HG03135 (cell line): ENCODE measurements at regions not wholly inside any gene's neighbourhood (a gene's known extent, or its start where the extent isn't known, plus 50 kb on each side); places are given as distances from the start of the nearest gene placed in this dataset.
"Not testable (repeated sequence)": the region's sequence is repeated elsewhere in the genome, so short reads cannot be mapped to it uniquely, and the experiment has no call there.

ENCODE experiments used
- ATAC-seq: cut with Tn5 transposase; IDR thresholded peaks from one replicate; pipeline ENCODE4 v1.9.1; 2021; ENCODE audit warnings: mild to moderate bottlenecking, moderate library complexity; ENCODE audit not compliant: unreplicated experiment

DNA sequence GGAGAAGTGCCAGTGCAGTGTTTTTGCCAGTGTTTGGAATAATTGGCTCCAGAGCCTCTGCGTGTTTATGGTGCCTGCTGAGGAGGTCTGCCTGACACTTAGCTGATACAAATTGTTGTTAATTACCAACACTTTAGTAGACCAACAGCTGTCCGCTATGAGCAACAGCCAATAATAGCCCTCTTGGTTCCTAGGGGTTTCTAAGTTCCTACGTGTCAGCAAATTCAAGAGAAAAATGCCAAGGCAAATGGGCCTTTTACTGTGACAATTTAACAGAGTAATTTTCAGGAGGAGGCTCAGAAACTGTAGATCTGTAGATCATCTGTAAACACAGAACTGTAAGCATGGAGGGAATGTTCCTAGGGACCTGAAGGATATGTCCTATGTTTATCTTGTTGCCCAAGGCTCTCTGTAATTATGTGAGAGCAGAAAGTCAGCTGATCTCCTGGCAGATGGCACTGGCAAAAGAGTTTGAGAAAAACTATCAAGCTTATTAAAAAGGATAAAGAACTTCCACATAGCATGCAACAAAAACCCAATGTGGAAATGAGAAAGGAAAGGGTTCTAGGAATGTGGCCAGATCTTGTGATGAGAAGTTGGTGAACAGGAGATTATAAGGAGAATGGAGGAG is 157.7 kb downstream of the GJA1 start:
- no peak for ATAC-seq

DNA sequence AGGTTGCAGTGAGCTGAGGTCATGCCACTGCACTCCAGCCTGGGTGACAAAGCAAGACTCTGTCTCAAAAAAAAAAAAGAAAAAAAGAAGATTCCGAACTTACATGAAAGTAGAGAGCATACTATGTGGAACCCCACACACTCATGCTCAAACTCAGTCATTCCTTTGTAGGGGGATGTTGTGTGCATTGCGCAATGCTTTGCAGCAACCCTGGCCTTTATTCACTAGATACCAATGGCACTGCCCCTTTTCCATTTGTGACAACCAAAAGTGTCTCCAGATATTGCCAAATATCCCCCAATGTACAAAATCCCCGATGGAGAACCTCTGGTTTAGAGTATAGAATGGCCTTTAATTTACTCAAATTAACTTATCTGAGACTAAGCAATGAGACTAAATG is 158.6 kb downstream of the GJA1 start:
- no peak for ATAC-seq

DNA sequence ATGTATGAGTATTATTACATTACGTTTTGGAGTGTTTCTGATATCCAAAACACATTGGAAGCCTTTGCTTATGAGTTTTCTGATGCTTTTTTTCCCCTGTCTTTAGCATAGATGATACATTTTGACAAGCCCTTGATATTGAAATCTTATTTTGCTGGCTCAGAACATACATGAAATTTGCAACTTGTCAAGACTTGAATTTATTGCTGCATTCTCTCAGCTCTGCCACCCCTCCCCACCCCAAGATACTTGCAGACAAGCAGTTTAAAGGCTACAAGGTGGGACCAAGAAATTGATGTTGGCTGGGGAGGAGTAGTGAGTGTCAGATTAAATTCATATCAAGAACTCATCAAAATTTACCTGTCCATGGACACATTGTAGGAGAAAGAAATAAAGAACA is 160.2 kb downstream of the GJA1 start:
- ATAC-seq = no peak

DNA sequence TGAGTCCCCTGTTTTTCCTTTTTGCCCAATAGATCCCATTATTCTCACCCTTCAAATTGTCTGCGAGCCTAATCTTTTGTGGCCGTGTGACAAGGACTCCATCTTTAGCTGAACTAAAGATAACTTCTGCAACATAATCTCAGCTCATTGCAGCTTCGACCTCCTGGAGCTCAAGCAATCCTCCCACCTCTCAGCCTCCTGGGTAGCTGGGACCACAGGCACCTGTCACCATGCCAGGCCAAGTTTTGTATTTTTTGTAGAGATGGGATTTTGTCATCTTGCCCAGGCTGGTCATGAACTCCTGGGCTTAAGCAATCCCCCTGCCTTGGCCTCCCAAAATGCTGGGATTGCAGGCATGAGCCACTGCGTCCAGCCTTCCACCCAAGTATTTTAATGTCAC is 161.0 kb downstream of the GJA1 start:
- no peak for ATAC-seq

DNA sequence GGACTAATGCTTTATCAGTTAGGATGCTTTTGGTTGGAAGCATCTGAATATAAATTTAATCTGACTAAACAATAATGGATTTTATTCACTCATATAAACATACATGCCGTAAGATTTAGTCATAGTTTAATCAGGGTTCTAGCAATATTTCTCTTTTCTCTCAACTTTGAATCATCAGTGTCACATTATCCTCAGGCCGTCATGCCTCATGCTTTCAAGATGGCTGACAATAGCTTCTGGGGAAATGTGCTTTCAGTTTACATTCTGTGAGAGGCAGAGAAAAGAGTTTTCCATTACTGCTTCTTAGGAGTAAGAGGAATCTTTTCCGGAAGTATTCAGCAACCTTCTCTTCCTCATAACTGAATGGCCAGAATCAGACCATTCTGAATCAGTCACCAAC is 162.2 kb downstream of the GJA1 start:
- no peak for ATAC-seq

DNA sequence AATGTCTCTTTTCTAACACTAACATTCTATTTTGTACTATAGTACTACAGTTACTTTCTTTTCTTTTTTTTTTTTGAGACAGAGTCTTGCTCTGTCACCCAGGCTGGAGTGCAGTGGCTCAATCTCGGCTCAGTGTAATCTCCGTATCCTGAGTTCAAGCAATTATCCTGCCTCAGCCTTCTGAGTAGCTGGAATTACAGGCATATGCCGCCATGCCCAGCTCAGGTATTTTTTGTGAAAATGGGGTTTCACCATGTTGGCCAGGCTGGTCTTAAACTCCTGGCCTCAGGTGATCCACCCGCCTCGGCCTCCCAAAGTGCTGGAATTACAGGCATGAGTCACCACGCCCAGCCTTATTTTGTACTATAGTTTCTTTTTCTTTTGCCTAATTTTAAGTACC is 163.9 kb downstream of the GJA1 start:
- ATAC-seq = not testable (repeated sequence)

DNA sequence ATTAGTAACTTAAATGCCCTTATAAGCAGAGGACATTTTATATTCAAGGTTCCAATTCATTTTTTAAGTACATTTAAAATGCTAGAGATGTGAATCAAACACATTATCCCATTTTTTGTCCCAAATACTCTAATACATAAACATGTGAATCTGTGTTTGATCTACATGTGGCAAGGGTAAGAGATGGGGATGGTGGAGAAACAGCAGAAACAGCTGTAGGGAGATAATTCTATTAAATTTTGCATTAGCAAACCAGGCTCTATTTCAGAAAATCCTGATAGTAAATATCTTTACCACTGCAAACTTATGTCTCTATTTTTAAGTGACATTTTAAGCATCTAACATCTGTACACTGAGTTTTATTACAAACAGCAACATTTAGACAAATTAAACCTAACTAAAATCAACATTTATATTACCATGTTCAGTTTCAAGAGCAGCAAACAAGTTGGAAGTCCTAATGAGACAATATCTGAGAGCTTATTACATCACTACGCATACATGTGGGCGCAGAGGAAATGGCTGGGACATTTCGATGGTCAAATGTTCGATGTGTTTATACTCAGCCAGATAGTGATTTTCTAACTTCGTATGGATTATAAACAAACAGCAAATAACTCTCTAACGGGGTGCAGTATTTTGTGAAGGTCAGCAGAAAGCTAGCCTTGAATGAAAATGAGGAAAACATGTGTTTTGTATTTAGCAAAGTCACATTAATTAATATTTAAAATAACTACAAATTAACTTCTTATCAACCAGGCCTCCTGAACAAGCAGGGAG is 165.1 kb downstream of the GJA1 start:
- ATAC-seq = no peak

DNA sequence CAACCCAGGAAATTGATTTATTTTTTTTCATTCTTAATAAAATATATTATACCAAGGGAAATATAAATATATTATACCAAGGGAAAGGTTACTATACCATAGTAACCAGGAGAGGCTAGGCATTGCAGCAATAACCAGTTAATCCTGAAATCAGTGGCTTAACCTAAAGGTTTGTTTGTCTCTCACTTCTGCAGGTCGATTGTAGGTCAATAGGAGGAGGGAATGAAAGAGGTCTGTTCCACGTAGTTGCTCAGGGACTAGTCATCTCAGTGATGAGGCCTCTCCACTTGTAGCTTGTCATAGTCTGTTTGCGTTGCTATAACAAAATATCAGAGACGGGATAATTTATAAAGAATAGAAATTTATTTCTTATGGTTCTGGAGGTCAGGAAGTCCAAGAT is 168.0 kb downstream of the GJA1 start:
- no peak for ATAC-seq

DNA sequence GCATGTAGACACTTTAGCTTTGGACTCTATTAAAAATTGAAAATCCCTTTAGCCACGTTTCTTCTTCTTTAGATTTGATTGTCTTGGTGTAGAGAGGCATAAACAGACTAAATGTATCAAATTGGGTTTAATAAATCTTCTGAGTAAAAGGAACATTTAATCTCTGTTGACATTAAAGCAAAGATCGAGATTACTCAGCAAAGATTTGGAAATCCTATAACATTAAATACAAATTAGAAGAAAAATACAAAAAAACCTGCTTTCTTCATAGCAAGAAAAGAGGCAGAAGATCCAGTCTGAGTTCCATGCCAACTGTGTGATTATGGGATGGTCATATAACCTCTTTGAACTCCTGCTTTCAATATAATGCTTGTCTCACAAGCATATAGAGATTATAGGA is 172.3 kb downstream of the GJA1 start:
- no peak for ATAC-seq

DNA sequence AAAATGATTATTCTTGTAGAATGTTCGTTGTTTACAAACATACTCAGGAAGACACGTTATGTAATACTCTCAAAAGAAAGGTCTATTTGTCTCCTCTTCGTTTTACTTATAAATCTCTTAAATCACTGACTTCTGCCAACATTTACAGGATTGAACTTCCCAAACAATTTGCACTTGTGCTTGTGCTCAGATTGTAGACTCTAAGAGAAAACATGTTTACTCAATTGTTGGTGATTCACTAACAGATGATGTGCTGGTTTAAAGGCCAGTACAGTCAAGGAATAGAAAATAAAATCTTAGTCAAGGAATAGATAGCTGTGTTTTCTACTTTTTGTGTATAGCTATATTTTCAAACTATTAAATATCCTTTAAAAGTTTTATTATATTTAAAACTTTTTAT is 172.8 kb downstream of the GJA1 start:
- ATAC-seq = no peak

DNA sequence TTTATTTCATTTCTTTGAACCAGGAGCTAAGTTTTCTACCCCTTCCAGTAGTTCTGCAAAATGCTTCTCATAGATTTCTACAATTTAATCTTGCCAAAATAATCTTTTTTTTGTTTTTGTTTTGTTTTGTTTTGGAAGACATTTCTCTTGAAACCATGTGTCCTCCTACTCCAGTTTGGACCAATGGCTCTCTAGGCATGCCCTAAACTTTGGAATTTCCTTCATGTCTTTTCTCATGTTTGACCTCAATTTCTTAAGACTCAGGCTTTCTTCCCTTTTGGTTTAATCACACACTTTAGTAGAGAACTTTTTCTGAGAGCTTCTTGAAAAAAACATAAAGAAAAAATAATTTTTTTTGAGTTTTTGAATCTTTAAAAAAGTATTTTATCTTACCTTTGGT is 173.8 kb downstream of the GJA1 start:
- no peak for ATAC-seq

DNA sequence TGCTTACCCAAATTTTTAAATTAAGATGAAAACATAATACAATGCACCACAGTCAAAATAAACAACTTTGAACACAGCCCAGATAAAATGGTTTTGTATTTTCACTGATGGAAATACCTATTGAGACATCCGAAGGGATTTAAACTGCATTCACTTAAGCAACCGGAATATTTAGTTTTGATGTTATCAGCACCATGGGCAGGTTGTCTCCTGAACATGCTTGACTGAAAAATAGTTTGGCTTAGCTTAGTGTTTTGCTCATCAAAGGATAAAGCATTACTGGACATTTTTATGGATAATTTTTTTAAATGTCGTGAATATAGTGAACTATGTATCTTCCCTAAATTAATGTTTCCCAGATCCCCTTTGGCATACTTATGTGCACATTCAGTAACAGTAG is 177.5 kb downstream of the GJA1 start:
- no peak for ATAC-seq

DNA sequence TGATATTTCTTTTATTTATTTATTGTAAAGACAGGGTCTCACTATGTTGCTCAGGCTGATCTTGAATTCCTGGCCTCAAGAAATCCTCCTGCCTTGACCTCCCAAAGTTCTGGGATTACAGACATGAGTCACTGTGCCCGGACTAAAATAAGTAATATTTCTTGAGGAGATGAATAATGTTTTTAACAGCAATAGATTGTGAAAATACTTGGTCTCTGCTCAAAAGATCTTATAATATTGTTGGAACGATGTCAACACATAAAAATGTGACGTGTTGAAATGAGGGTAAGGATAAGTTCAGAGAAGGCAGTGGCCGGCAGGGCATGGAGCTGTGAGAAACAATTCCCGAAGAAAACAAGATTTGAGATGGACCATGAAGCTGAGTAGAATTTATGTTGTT is 178.7 kb downstream of the GJA1 start:
- no peak for ATAC-seq

DNA sequence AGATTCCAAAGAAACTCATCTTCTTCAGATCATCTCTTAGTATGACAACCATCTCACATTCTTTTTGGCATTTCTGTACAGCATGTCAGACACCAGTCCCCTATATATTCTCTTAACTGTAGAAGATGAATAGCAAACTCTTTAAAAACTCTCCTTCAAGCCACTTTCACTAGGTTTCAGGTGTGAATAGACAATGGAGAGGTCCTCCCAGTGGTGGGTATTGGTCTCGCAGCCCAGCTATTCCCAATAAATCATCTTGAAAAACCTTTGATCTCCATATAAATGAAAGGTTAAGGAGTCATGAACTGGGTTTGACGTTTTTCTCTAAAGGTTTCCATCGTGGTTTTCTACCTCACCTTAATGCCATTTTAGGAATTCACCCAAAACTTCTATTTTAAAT is 180.0 kb downstream of the GJA1 start:
- no peak for ATAC-seq

DNA sequence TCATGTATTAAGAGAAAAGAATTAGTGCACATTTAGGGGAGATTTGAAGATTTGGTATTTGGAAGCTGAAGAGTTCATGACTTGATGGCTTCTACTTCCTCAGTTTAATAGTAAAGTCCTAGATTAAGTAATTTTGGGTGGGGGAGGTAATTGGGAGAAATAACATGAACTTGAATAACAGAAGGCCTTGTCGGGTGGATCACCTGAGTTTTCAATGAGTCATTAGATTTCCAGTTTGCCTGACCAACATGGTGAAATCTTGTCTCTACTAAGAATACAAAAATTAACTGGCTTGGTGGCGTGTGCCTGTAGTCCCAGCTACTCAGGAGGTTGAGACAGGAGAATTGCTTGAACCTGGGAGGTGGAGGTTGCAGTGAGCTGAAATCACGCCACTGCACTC is 181.0 kb downstream of the GJA1 start:
- no peak for ATAC-seq

DNA sequence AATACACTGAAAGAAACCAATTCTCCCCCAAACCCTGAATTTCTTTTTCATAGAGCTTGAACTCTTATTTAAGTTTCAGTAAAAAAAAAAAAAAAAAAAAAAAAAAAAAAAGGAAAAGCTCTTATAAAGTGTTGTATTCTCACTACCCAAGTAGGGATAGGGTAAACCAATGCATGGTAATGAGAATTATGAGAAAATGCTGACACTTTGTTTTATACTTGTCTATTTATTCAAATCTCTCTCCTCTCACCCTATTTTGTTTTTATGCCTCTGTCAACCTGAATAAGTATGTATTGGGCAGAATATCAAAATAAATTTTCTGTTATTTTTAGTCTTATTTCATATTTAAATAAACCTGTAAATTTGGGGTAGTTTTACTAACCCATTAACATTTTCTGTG is 181.9 kb downstream of the GJA1 start:
- no peak for ATAC-seq

DNA sequence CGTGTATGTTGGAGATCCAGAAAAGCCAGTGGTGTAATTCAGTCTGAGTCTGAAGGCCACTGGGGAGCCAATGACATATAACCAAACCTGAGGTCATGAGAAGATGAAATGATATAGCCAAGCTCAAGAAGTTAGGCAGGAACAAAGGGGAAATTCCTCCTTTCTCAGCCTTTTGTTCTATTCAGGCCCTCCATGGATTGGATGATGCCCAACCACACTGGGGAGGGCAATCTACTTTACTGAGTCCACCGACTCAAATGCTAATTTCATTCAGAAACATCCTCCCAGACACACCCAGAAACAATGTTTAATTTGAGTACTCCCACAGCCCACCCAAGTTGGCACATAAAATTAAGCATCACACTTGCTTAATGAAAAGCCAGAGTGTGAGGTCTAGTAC is 183.6 kb downstream of the GJA1 start:
- ATAC-seq = no peak

DNA sequence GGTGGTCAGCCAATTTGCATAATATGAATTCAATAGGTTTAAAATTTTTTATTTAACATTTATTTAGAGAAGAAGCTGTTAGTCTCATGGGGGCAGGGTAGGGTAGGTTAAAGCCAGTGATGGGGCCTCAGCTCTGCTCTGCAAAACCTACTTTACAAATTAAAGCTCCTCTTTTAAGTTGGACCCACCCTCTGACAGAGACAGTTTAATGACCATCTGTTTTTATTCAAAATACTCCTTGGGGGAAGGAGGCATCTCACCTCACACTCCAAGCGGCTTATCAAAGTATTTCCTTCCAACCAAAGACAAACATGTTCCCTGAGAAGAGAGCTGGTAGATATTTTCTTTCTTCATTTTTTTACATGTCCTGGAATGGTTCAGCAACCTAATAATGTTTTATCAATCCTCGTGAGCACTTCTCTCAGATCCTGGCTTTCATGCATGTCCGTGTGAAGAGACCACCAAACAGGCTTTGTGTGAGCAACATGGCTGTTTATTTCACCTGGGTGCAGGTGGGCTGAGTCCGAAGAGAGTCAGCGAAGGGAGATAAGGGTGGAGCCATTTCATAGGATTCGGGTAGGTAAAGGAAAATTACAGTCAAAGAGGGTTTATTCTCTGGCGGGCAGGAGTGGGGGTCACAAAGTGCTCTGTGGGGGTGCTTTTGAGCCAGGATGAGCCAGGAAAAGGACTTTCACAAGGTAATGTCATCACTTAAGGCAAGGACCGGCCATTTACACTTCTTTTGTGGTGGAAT is 184.7 kb downstream of the GJA1 start:
- ATAC-seq = no peak

DNA sequence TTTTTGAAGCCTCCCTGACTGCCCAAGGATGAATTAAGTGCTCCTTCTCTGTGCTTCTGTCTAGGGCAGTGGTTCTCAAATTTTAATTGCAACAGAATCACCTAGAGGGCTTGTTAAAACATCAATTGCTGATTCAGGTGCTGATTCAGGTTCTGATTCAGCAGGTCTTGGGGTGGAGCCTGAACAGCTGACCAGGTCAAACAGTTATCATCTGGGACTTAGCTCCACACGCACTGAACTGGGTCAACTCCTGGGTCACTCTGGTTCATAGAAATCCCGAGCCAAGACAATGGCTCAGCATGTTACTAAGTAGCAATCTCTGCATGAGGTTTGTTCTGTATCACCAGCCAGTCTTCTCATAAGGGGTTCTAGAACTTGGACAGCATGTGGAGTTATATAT is 192.3 kb downstream of the GJA1 start:
- ATAC-seq = no peak

DNA sequence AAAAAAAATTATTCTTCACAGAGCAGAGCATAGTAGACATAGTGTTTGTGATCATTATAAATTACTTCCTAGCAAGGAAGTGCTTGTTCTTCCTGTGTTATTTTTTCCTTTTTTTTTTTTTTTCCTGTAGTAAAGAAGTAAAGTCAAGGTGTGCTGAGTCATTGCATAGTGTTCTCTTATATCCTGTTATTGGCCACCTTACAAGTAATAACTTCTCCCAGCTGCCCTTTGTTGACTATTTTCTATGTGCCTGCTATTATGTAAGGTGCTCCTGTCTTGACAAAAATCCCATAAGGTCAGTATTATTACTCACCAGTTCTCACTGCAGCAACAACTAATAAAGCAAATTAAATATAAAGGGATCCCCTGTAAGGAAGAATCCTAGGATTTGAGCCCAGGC is 195.3 kb downstream of the GJA1 start:
- no peak for ATAC-seq

DNA sequence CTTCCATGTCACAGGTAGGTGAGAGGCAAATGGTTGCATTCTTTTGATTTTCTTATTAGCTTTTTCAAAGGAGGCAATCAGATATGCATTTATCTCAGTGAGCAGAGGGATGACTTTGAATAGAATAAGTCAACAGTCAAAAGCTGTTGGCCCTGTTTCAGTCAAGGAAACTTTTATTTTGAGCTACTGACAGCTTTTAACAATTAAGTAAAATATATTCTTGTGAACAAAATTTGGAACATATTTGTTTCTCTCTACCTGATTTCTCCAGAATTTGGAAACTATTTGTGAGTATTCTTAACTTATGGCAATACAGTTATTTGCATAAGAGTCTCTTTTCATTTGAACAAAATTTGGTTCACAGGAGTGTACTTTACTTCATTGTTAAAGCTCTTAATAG is 196.3 kb downstream of the GJA1 start:
- not testable (repeated sequence) for ATAC-seq

DNA sequence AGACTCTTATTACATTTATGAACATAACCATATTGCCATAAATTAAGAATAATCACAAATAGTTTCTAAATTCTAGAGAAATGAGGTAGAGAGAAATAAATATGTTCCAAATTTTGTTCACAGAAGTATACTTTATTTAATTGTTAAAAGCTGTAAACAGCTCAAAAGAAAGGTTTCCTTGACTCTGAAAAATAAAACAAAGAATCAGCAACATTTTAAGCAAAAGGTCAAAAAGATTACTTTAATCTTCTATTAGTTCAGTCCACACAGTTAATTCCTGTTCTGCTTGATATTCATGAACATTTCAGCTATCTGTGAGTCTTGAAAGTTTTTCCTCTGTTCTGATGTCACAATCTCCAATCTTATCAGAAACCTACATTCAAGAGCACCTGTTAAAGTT is 197.9 kb downstream of the GJA1 start:
- no peak for ATAC-seq
